ENCODE measurements at regions not wholly inside any gene's neighbourhood (a gene's known extent, or its start where the extent isn't known, plus 50 kb on each side); places are given as distances from the start of the nearest gene placed in this dataset.

DNA sequence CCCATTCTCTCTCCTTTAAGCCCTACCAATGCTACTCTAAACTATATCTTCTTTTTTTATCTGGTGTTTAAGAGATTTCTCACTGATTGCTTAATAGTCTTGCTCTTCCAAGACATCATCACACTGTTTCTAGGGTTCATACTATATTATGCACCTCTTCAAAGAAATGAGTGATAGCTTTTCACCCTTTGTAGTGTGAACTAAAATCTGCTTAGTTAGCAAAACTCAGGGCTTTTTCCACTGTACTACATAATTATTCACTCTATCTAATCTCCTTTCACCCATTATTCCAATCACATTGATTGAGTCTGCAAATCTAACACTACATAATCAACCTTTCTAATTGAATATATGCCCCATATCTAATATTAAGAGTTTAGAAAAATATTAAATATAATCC is 456.0 kb upstream of the SOX9 start:
- FAIRE-seq (no peak), DNase-seq (ENCODE audit: low read depth, low spot score) (no peak)
- Histone ChIP-seq H3K79me2 (ENCODE audit: control insufficient read depth, insufficient read depth, low read length) (no peaks in the 10 kb centered on the region), H3K9me1 (replicated peaks; ENCODE audit: control insufficient read depth, extremely low read depth, insufficient read depth, low read length) (no peaks in the 10 kb centered on the region), H3K9ac (replicated peaks; ENCODE audit: extremely low read depth, insufficient read depth, low read length) (no peak overlapping the region), H3K4me2 (ENCODE audit: insufficient read depth, low read length) (no peak overlapping the region), H4K20me1 (replicated peaks; ENCODE audit: control insufficient read depth, extremely low read depth, insufficient read depth, low read length) (no peaks in the 10 kb centered on the region), H2AFZ (ENCODE audit: low read depth, low read length) (no peak overlapping the region), H3K9me3 (replicated peaks; ENCODE audit: control insufficient read depth, insufficient read depth, low read length) (peaks cover 6% of the 10 kb centered on the region), H3K27me3 (ENCODE audit: control insufficient read depth in 2 of 2, insufficient read depth in 2 of 2, low read length in 2 of 2) (no peaks in the 10 kb centered on the region), H3K4me1 (ENCODE audit: control insufficient read depth, extremely low read depth, insufficient read depth, low read length) (no peaks in the 10 kb centered on the region), H3K4me3 (replicated peaks in 1 of 3; ENCODE audit: insufficient read depth in 1 of 3, low read depth in 1 of 3, low read length in 3 of 3) (no peak overlapping the region), H3K36me3 (ENCODE audit: control insufficient read depth in 2 of 2, extremely low read depth in 1 of 2, insufficient read depth in 2 of 2, low read length in 2 of 2) (no peaks in the 10 kb centered on the region), H3K27ac (ENCODE audit: insufficient read depth, low read depth, low read length) (no peak overlapping the region)
- CTCF ChIA-PET = no interaction called here
- dilution Hi-C loops (cut with MboI; ENCODE audit: extremely low pct_ligation_motif_present, low sequenced_read_pairs) (no loop called here), intact Hi-C loops (cut with micrococcal nuclease) (no loop called here)
- TF ChIP-seq, protein P1, sequence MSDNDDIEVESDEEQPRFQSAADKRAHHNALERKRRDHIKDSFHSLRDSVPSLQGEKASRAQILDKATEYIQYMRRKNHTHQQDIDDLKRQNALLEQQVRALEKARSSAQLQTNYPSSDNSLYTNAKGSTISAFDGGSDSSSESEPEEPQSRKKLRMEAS (IDR thresholded peaks at IDR 0.05; ENCODE audit: insufficient read depth, insufficient read length) = no peak
- TF ChIP-seq MYC (IDR thresholded peaks at IDR 0.05; ENCODE audit: low read depth, low read length) (no peak), EZH2 (IDR thresholded peaks at IDR 0.05; ENCODE audit: borderline replicate concordance, low read depth, low read length, severe bottlenecking) (no peak), JUN (IDR thresholded peaks at IDR 0.05; ENCODE audit: borderline replicate concordance, insufficient read depth, insufficient read length, low read depth) (no peak), FOS (IDR thresholded peaks at IDR 0.05; ENCODE audit: borderline replicate concordance, insufficient read depth, low read length) (no peak), POLR2AphosphoS5 (IDR thresholded peaks at IDR 0.05; ENCODE audit: insufficient read depth, low read depth, low read length) (no peak), POLR2A (IDR thresholded peaks at IDR 0.05; ENCODE audit: low read depth, low read length) (no peak), GATA2 (IDR thresholded peaks at IDR 0.05; ENCODE audit: insufficient read depth, insufficient read length, low read depth, low read length) (no peak)
- TF ChIP-seq, protein P2, sequence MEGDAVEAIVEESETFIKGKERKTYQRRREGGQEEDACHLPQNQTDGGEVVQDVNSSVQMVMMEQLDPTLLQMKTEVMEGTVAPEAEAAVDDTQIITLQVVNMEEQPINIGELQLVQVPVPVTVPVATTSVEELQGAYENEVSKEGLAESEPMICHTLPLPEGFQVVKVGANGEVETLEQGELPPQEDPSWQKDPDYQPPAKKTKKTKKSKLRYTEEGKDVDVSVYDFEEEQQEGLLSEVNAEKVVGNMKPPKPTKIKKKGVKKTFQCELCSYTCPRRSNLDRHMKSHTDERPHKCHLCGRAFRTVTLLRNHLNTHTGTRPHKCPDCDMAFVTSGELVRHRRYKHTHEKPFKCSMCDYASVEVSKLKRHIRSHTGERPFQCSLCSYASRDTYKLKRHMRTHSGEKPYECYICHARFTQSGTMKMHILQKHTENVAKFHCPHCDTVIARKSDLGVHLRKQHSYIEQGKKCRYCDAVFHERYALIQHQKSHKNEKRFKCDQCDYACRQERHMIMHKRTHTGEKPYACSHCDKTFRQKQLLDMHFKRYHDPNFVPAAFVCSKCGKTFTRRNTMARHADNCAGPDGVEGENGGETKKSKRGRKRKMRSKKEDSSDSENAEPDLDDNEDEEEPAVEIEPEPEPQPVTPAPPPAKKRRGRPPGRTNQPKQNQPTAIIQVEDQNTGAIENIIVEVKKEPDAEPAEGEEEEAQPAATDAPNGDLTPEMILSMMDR (IDR thresholded peaks at IDR 0.05; ENCODE audit: extremely low read depth in 1 of 2, insufficient read depth in 1 of 2, low read depth in 1 of 2, low read length in 2 of 2) = no peak
- BruUV-seq (replicated peaks) = no TSS peak
- POLR2A ChIA-PET = no interaction called here

Data from endothelial cell of umbilical vein (primary cell).